Gastrocnemius medialis (tissue), 4 donors: ENCODE measurements at regions not wholly inside any gene's neighbourhood (a gene's known extent, or its start where the extent isn't known, plus 50 kb on each side); places are given as distances from the start of the nearest gene placed in this dataset.

Experiments used
- ATAC-seq, 2 donors: fragments of 150-250 bp; one replicate each; pipeline ENCODE4 v1.9.1; 2016
- DNase-seq, 2 donors: peaks; one replicate each; pipeline ENCODE4 v3.0.0-alpha.2; 2019
- H3K27ac ChIP-seq, 4 donors: fragments of 200-600 bp; sonication (generic); 1 replicate in 1 of 4; 2 replicates in 3 of 4; pipeline ENCODE4 v1.5.1; 2016 to 2018; ENCODE audit warnings: mild to moderate bottlenecking in 2 of 4, moderate library complexity in 1 of 4
- H3K27me3 ChIP-seq, 3 donors: fragments of 200-600 bp; sonication (generic) in 2 of 3; 1 replicate in 1 of 3; 2 replicates in 2 of 3; pipeline versions ENCODE4 v1.5.1 to v1.6.0; 2016 to 2019; ENCODE audit warnings: mild to moderate bottlenecking in 1 of 3, moderate library complexity in 1 of 3
- H3K36me3 ChIP-seq, 2 donors: fragments of 200-600 bp; sonication (generic) in 1 of 2; one replicate each; pipeline ENCODE4 v1.5.1; 2017 to 2018
- H3K4me1 ChIP-seq, 2 donors: fragments of 200-600 bp; sonication (generic) in 1 of 2; one replicate each; pipeline ENCODE4 v1.5.1; 2016 to 2017; ENCODE audit warnings: mild to moderate bottlenecking in 2 of 2
- H3K4me3 ChIP-seq, 4 donors: fragments of 200-600 bp; sonication (generic) in 3 of 4; 1 replicate in 1 of 4; 2 replicates in 3 of 4; pipeline ENCODE4 v1.5.1; 2016 to 2019; ENCODE audit warnings: mild to moderate bottlenecking in 2 of 4
- H3K9me3 ChIP-seq, 3 donors: fragments of 200-600 bp; sonication (generic) in 2 of 3; 1 replicate in 1 of 3; 2 replicates in 2 of 3; pipeline ENCODE4 v1.5.1; 2016 to 2019
- POLR2A ChIP-seq, 2 donors: fragments of 450-650 bp; IDR thresholded peaks; one replicate each; pipeline ENCODE4 v1.6.1; 2017; ENCODE audit warnings: antibody characterized with exemption in 2 of 2, mild to moderate bottlenecking in 2 of 2, moderate library complexity in 2 of 2
- in situ Hi-C, 4 donors: fragments of 200-750 bp; cut with MboI; loops; one replicate each; pipeline versions ENCODE4 v1.15.0 to v1.8.0; 2017; ENCODE audit warnings: low sequenced_read_pairs in 4 of 4
- intact Hi-C: fragments of 100-400 bp; cut with DNase I; formaldehyde crosslinking; loops from one replicate; pipeline ENCODE4 v1.15.1; 2023; ENCODE audit warnings: low total_unique reads
- TF ChIP-seq, protein P1 (sequence below), 5 experiments: fragments of 450-650 bp in 3 of 5; fragments of 200-600 bp in 2 of 5; sonication (generic) in 2 of 5; IDR thresholded peaks in 4 of 5; conservative IDR thresholded peaks in 1 of 5; 1 replicate in 4 of 5; 2 replicates in 1 of 5; pipeline ENCODE4 v1.5.1; 2016 to 2019; ENCODE audit warnings: antibody characterized with exemption in 5 of 5, mild to moderate bottlenecking in 3 of 5, moderate library complexity in 3 of 5

DNA sequence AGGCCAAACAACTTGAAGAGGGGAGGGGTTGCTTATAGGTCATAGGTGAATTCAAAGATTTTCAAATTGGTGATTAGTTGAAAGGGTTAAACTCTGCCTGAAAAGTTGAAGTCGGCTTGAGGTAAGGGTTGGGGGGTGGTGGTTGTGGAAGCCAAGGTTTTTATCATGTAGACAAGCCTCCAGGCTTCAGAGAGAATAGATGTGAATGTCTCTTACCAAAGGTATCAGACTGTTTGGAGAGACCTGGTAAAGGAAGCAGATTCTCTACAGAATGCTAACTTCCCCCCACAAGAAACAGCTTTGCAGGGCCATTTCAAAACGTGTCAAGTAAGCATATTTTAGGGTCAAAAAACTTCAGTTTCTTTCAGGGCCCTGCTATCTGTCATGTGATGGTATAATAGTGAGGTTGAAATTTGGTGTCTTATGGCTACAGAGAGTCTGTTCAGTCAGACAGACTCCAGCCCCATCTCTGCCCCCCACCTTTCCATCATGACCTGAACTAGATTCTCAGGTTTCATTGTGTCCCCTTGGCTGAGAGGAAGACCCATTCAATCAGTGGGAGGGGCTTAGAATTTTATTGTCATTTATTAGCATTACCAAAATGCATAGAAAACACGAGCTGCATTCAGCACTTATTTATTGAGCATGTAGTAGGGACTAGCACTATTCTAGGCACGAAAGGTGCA is 136.5 kb downstream of the MAP3K7 start:
- no peaks in the 10 kb centered on the region for H3K27me3 ChIP-seq
- H3K9me3 ChIP-seq = no peaks in the 10 kb centered on the region
- TF ChIP-seq POLR2A (IDR thresholded peaks at IDR 0.05) = no peak
- TF ChIP-seq, protein P1, sequence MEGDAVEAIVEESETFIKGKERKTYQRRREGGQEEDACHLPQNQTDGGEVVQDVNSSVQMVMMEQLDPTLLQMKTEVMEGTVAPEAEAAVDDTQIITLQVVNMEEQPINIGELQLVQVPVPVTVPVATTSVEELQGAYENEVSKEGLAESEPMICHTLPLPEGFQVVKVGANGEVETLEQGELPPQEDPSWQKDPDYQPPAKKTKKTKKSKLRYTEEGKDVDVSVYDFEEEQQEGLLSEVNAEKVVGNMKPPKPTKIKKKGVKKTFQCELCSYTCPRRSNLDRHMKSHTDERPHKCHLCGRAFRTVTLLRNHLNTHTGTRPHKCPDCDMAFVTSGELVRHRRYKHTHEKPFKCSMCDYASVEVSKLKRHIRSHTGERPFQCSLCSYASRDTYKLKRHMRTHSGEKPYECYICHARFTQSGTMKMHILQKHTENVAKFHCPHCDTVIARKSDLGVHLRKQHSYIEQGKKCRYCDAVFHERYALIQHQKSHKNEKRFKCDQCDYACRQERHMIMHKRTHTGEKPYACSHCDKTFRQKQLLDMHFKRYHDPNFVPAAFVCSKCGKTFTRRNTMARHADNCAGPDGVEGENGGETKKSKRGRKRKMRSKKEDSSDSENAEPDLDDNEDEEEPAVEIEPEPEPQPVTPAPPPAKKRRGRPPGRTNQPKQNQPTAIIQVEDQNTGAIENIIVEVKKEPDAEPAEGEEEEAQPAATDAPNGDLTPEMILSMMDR (IDR thresholded peaks at IDR 0.05 in 4 of 5, conservative IDR thresholded peaks at IDR 0.05 in 1 of 5) = no peak

DNA sequence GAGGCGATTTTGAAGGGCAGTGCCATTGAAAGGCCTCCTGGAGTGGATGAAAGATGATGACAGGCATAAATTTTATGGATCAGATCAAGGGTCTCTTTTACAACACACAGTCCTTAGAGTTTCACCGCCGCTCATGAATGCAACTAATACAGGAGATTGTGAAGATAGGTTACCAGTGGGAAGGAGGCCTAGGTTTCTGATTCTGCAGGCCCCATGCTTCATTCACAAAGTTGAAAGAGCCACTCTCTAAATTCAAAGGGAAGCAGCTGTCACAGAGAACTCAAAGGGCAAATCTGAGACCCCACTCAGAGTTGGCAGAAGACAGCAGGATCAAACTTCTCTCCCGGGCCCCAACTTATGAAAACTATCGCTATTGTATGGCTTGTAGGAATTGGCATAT is 137.6 kb downstream of the MAP3K7 start:
- H3K9me3 ChIP-seq = no peaks in the 10 kb centered on the region
- no peaks in the 10 kb centered on the region for H3K4me1 ChIP-seq
- TF ChIP-seq POLR2A (IDR thresholded peaks at IDR 0.05) = no peak
- TF ChIP-seq, protein P1 (IDR thresholded peaks at IDR 0.05 in 4 of 5, conservative IDR thresholded peaks at IDR 0.05 in 1 of 5) = no peak
- no peak overlapping the region for H3K27ac ChIP-seq
- in situ Hi-C loops = no loop called here
- no peak overlapping the region for H3K4me3 ChIP-seq
- no peaks in the 10 kb centered on the region for H3K36me3 ChIP-seq
- ATAC-seq = no peak
- DNase-seq = no peak
- intact Hi-C loops = no loop called here
- no peaks in the 10 kb centered on the region for H3K27me3 ChIP-seq

More for the DNA sequence above, 136.5 kb downstream of the MAP3K7 start:
- H3K4me1 ChIP-seq = no peaks in the 10 kb centered on the region
- ATAC-seq (no peak), DNase-seq (no peak)
- no peaks in the 10 kb centered on the region for H3K36me3 ChIP-seq
- H3K4me3 ChIP-seq = no peak overlapping the region
- intact Hi-C loops = no loop called here
- no peak overlapping the region for H3K27ac ChIP-seq
- in situ Hi-C loops = no loop called here

DNA sequence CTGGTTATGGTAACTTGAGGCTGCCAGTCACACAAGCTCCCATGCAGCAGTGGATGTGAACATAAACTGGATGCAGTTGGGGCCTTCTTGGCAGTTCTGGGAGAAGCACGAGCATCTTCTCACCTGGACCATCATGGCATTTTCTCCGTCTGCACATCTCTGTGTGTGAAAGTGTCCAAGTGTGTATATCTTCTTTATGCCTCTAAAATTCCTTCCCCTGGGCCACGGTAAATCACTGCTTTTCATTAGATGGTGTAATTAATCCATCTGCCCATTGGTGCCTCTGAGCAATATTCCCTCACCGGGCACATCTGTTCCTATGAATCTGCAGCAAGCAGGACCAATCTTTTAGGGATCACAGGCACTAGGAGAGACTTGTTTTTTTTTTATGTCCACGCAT is 138.0 kb downstream of the MAP3K7 start:
- TF ChIP-seq, protein P1 (IDR thresholded peaks at IDR 0.05 in 4 of 5, conservative IDR thresholded peaks at IDR 0.05 in 1 of 5) = no peak
- TF ChIP-seq POLR2A (IDR thresholded peaks at IDR 0.05) = no peak
- intact Hi-C loops = no loop called here
- Histone ChIP-seq H3K4me1 (no peaks in the 10 kb centered on the region), H3K4me3 (no peak overlapping the region), H3K36me3 (no peaks in the 10 kb centered on the region), H3K9me3 (no peaks in the 10 kb centered on the region), H3K27me3 (no peaks in the 10 kb centered on the region), H3K27ac (no peak overlapping the region)
- in situ Hi-C loops = no loop called here
- ATAC-seq (no peak), DNase-seq (no peak)

DNA sequence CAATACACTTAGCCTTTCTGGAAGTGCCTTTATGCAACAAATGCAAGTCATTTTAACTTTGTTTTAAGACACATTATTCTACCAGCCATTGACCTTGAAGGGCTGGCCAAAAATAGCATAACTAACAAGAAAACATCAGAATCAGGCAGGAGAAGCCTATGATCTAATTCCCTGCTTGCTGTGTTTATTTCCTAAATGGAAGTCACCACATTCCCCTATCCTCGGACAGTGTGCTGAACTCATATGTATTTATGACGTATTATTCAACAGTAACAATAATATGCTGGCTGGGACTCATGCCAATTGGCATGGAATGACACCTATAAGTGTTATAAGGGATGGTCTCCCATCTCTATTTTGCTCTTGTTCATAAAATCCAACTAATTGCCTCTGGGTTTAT is 140.7 kb downstream of the MAP3K7 start:
- in situ Hi-C loops (no loop called here), intact Hi-C loops (no loop called here)
- ATAC-seq (no peak), DNase-seq (no peak)
- no peak overlapping the region for H3K27ac ChIP-seq
- H3K4me3 ChIP-seq = no peak overlapping the region
- H3K4me1 ChIP-seq = no peaks in the 10 kb centered on the region
- no peaks in the 10 kb centered on the region for H3K9me3 ChIP-seq
- TF ChIP-seq, protein P1 (IDR thresholded peaks at IDR 0.05 in 4 of 5, conservative IDR thresholded peaks at IDR 0.05 in 1 of 5) = no peak
- TF ChIP-seq POLR2A (IDR thresholded peaks at IDR 0.05) = no peak
- H3K27me3 ChIP-seq = no peaks in the 10 kb centered on the region
- no peaks in the 10 kb centered on the region for H3K36me3 ChIP-seq
